ENCODE measurements at regions not wholly inside any gene's neighbourhood (a gene's known extent, or its start where the extent isn't known, plus 50 kb on each side); places are given as distances from the start of the nearest gene placed in this dataset.

DNA sequence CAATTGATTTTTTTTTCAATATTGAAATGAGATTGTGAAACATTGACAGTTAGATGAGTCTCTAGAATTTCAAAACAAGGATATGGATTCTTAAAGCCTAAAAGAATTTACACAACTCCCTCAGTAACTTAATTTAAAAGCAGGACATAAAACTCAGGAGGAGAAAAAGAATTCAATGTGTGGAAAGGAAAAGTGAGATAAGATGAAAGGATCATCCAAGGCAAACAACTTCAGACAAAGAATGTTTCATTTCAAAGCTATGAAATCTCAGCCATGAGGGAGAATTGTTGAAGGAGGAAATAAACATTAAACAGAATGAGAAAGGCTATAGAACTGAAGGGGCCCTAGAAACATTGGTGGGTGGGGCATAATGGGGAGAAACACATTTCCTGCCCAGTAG, 191.7 kb upstream of the NOX3 start:
- Mint-ChIP-seq H3K9me3 (peaks cover 2% of the 10 kb centered on the region), H3K4me3 (no peak overlapping the region), H3K4me1 (peaks cover 17% of the 10 kb centered on the region), H3K36me3 (no peaks in the 10 kb centered on the region), H3K27ac (peak overlapping the region; percentile 15), H3K27me3 (ENCODE audit: low read depth) (no peaks in the 10 kb centered on the region)
- TF ChIP-seq, protein P1, sequence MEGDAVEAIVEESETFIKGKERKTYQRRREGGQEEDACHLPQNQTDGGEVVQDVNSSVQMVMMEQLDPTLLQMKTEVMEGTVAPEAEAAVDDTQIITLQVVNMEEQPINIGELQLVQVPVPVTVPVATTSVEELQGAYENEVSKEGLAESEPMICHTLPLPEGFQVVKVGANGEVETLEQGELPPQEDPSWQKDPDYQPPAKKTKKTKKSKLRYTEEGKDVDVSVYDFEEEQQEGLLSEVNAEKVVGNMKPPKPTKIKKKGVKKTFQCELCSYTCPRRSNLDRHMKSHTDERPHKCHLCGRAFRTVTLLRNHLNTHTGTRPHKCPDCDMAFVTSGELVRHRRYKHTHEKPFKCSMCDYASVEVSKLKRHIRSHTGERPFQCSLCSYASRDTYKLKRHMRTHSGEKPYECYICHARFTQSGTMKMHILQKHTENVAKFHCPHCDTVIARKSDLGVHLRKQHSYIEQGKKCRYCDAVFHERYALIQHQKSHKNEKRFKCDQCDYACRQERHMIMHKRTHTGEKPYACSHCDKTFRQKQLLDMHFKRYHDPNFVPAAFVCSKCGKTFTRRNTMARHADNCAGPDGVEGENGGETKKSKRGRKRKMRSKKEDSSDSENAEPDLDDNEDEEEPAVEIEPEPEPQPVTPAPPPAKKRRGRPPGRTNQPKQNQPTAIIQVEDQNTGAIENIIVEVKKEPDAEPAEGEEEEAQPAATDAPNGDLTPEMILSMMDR (IDR thresholded peaks at IDR 0.05; ENCODE audit: unreplicated experiment) = no peak
- no peak for DNase-seq (ENCODE audit: low spot score in 2 of 2, unreplicated experiment in 2 of 2)

- Mint-ChIP-seq H3K36me3 (no peaks in the 10 kb centered on the region), H3K4me1 (peaks cover 17% of the 10 kb centered on the region), H3K4me3 (no peak overlapping the region), H3K27me3 (ENCODE audit: low read depth) (no peaks in the 10 kb centered on the region), H3K9me3 (peaks cover 5% of the 10 kb centered on the region), H3K27ac (no peak overlapping the region)
- no peak for DNase-seq (ENCODE audit: low spot score in 2 of 2, unreplicated experiment in 2 of 2)
- TF ChIP-seq, protein P1 (IDR thresholded peaks at IDR 0.05; ENCODE audit: unreplicated experiment) = no peak
These were observed 190.8 kb upstream of the NOX3 start for GRCh38 chr6:155646443-155646842.

DNA sequence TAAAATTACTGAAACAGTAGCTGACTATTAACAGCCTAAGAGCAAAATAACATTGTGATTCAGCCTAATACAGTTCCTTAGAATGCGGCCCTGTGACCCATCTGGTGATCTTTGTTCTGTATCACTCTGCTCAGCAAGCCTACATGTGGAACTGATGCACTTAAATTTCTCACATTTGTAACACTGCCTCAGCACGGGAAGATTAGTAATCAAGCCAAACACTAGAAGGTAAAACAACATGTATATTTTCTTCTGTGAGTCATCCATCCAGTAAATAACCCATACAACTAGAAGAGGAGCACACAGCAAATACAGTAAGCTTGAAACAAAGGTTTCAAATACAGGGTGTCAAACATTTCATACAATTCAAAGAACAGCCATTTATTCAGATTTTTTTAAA, 189.7 kb upstream of the NOX3 start:
- TF ChIP-seq, protein P1 (IDR thresholded peaks at IDR 0.05; ENCODE audit: unreplicated experiment) = no peak
- Mint-ChIP-seq H3K9me3 (peaks cover 16% of the 10 kb centered on the region), H3K36me3 (no peaks in the 10 kb centered on the region), H3K27me3 (ENCODE audit: low read depth) (no peaks in the 10 kb centered on the region), H3K4me3 (no peak overlapping the region), H3K27ac (no peak overlapping the region), H3K4me1 (peaks cover 17% of the 10 kb centered on the region)
- DNase-seq (ENCODE audit: low spot score in 2 of 2, unreplicated experiment in 2 of 2) = no peak

GRCh38 chr6:155641603-155642002, 186.0 kb upstream of the NOX3 start:
- H3K9me3 Mint-ChIP-seq = peaks cover 23% of the 10 kb centered on the region
- TF ChIP-seq, protein P1 (IDR thresholded peaks at IDR 0.05; ENCODE audit: unreplicated experiment) = no peak
- no peaks in the 10 kb centered on the region for H3K27me3 Mint-ChIP-seq (ENCODE audit: low read depth)
- no peak overlapping the region for H3K4me3 Mint-ChIP-seq
- DNase-seq (ENCODE audit: low spot score in 2 of 2, unreplicated experiment in 2 of 2) = no peak
- H3K4me1 Mint-ChIP-seq = peaks cover 3% of the 10 kb centered on the region
- H3K36me3 Mint-ChIP-seq = no peaks in the 10 kb centered on the region
- no peak overlapping the region for H3K27ac Mint-ChIP-seq

DNA sequence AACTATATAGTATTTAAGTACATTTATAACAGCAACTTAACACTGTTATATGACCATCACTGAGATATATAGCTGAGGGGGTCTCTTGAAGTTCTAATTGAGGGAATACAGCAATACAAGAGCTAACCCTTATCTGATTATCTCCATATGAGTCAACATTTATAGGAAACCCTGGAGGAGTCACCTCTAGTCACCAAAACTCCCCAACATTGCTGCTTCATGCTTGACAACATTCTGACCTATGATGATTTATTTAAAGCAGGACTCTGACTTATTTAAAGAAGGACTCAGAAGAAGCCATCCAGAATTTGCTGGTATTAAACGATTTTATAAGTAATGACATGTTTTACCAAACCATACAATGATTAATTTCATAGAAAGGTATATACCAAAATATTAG, 182.6 kb upstream of the NOX3 start:
- no peak for DNase-seq (ENCODE audit: low spot score in 2 of 2, unreplicated experiment in 2 of 2)
- no peaks in the 10 kb centered on the region for H3K4me1 Mint-ChIP-seq
- peaks cover 28% of the 10 kb centered on the region for H3K9me3 Mint-ChIP-seq
- H3K27me3 Mint-ChIP-seq (ENCODE audit: low read depth) = no peaks in the 10 kb centered on the region
- H3K36me3 Mint-ChIP-seq = no peaks in the 10 kb centered on the region
- H3K27ac Mint-ChIP-seq = no peak overlapping the region
- no peak overlapping the region for H3K4me3 Mint-ChIP-seq
- TF ChIP-seq, protein P1 (IDR thresholded peaks at IDR 0.05; ENCODE audit: unreplicated experiment) = no peak

GRCh38 chr6:155635416-155635815, 179.8 kb upstream of the NOX3 start:
- H3K36me3 Mint-ChIP-seq = no peaks in the 10 kb centered on the region
- peaks cover 17% of the 10 kb centered on the region for H3K9me3 Mint-ChIP-seq
- TF ChIP-seq, protein P1 (IDR thresholded peaks at IDR 0.05; ENCODE audit: unreplicated experiment) = no peak
- no peak overlapping the region for H3K27ac Mint-ChIP-seq
- DNase-seq (ENCODE audit: low spot score in 2 of 2, unreplicated experiment in 2 of 2) = no peak
- H3K4me3 Mint-ChIP-seq = no peak overlapping the region
- no peaks in the 10 kb centered on the region for H3K27me3 Mint-ChIP-seq (ENCODE audit: low read depth)
- H3K4me1 Mint-ChIP-seq = no peaks in the 10 kb centered on the region

Measured in mesothelial cell of epicardium (in vitro differentiated cells).